ENCODE measurements at regions not wholly inside any gene's neighbourhood (a gene's known extent, or its start where the extent isn't known, plus 50 kb on each side); places are given as distances from the start of the nearest gene placed in this dataset.

GRCh38 chr19:28427376-28428083, 785.4 kb downstream of the UQCRFS1 start:
- no peak for DNase-seq (ENCODE audit: insufficient read length, low spot score)
- TF ChIP-seq SPI1 (IDR thresholded peaks at IDR 0.05; ENCODE audit: low read depth, low read length) (no peak), POLR2A (IDR thresholded peaks at IDR 0.05; ENCODE audit: low read depth, low read length) (no peak), POLR2AphosphoS5 (IDR thresholded peaks at IDR 0.05; ENCODE audit: low read depth, low read length) (no peak), TAF1 (IDR thresholded peaks at IDR 0.05; ENCODE audit: low read depth, low read length) (no peak), POU2F2 (IDR thresholded peaks at IDR 0.05; ENCODE audit: low read depth, low read length) (no peak), PAX5 (IDR thresholded peaks at IDR 0.05; ENCODE audit: insufficient read depth, low read length, severe bottlenecking) (no peak)
- no peak for FAIRE-seq

DNA sequence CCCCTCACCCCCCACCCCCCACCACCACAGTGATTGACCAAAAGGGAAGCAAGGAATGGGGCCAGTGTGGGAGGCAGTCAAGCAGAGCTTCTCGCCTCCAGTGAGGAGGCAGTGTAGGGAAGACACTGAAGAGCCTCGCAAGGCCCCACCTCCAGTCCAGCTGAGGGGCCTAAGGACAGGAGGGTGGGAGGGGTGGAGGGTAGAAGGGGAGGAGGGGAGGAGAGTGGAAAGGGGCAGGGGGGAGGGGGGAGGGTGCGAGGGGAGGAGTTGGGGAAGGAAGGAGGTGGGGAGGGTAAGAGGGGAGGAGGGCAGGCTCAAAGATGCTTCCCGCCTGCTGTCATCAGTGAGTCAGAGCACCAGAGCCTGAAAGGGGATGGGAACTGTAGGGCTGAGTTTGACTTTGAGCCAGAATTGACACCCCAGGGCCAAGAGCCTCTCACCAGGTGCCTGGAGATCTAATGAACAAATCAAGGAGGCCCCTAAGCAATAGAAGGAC, 786.2 kb downstream of the UQCRFS1 start:
- no peak for TF ChIP-seq TAF1 (IDR thresholded peaks at IDR 0.05; ENCODE audit: low read depth, low read length)
- TF ChIP-seq POLR2A (IDR thresholded peaks at IDR 0.05; ENCODE audit: low read depth, low read length) = no peak
- no peak for TF ChIP-seq POU2F2 (IDR thresholded peaks at IDR 0.05; ENCODE audit: low read depth, low read length)
- no peak for TF ChIP-seq POLR2AphosphoS5 (IDR thresholded peaks at IDR 0.05; ENCODE audit: low read depth, low read length)
- TF ChIP-seq SPI1 (IDR thresholded peaks at IDR 0.05; ENCODE audit: low read depth, low read length) = no peak
- no peak for TF ChIP-seq PAX5 (IDR thresholded peaks at IDR 0.05; ENCODE audit: insufficient read depth, low read length, severe bottlenecking)
- no peak for FAIRE-seq
- DNase-seq (ENCODE audit: insufficient read length, low spot score) = no peak

- DNase-seq (ENCODE audit: insufficient read length, low spot score) = no peak
- FAIRE-seq = no peak
- TF ChIP-seq SPI1 (IDR thresholded peaks at IDR 0.05; ENCODE audit: low read depth, low read length) (no peak), POLR2AphosphoS5 (IDR thresholded peaks at IDR 0.05; ENCODE audit: low read depth, low read length) (no peak), TAF1 (IDR thresholded peaks at IDR 0.05; ENCODE audit: low read depth, low read length) (no peak), POLR2A (IDR thresholded peaks at IDR 0.05; ENCODE audit: low read depth, low read length) (no peak), POU2F2 (IDR thresholded peaks at IDR 0.05; ENCODE audit: low read depth, low read length) (no peak), PAX5 (IDR thresholded peaks at IDR 0.05; ENCODE audit: insufficient read depth, low read length, severe bottlenecking) (no peak)
Observed at GRCh38 chr19:28426110-28426729, 786.7 kb downstream of the UQCRFS1 start.

DNA sequence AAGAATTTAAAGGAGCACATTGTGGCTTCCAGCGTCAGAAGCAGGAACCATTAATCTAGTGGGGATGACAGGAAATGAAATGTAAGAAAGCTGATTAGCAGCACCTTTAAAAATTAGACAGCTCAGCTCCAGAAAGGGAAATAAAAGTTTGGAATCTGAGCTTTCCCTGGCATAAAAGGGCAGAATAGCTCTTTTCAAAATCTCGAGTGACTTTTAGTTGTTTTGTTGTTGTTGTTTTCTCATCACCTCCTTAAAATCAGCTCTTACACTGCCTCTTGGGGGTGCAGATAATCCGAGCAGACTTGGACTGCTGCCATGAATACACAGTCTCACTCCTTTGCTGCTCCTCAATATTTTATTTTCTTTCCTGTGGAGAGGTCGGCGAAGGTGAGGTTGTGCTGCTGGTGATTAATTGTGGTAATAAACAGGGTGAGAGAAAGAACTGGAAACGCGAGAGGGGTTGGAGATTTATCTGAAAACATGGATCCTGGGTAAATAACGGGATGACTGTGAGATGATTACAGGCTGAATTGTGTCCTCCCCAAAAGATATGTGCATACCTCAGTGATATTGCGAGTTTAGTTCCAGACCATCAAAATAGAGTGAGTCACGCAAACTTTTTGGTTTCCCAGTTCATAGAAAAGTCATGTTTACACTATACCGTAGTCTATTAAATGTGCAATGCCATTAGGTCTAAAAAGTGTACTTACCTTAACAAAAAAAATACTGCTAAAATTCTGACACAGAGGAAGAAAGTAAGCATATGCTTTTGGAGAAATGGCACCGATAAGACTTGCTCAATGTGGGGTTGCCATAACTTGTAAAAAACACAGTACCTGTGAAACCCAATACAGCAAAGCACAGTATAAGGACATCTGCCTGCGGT, 787.7 kb downstream of the UQCRFS1 start:
- no peak for DNase-seq (ENCODE audit: insufficient read length, low spot score)
- FAIRE-seq = no peak
- TF ChIP-seq POLR2AphosphoS5 (IDR thresholded peaks at IDR 0.05; ENCODE audit: low read depth, low read length) (no peak), PAX5 (IDR thresholded peaks at IDR 0.05; ENCODE audit: insufficient read depth, low read length, severe bottlenecking) (no peak), SPI1 (IDR thresholded peaks at IDR 0.05; ENCODE audit: low read depth, low read length) (no peak), POU2F2 (IDR thresholded peaks at IDR 0.05; ENCODE audit: low read depth, low read length) (no peak), POLR2A (IDR thresholded peaks at IDR 0.05; ENCODE audit: low read depth, low read length) (no peak), TAF1 (IDR thresholded peaks at IDR 0.05; ENCODE audit: low read depth, low read length) (no peak)

- DNase-seq (ENCODE audit: insufficient read length, low spot score) = no peak
- FAIRE-seq = no peak
- TF ChIP-seq SPI1 (IDR thresholded peaks at IDR 0.05; ENCODE audit: low read depth, low read length) (no peak), POU2F2 (IDR thresholded peaks at IDR 0.05; ENCODE audit: low read depth, low read length) (no peak), PAX5 (IDR thresholded peaks at IDR 0.05; ENCODE audit: insufficient read depth, low read length, severe bottlenecking) (no peak), POLR2AphosphoS5 (IDR thresholded peaks at IDR 0.05; ENCODE audit: low read depth, low read length) (no peak), TAF1 (IDR thresholded peaks at IDR 0.05; ENCODE audit: low read depth, low read length) (no peak), POLR2A (IDR thresholded peaks at IDR 0.05; ENCODE audit: low read depth, low read length) (no peak)
Observed at GRCh38 chr19:28424662-28425045, 788.3 kb downstream of the UQCRFS1 start.

GRCh38 chr19:28424077-28424476, 788.9 kb downstream of the UQCRFS1 start:
- no peak for TF ChIP-seq PAX5 (IDR thresholded peaks at IDR 0.05; ENCODE audit: insufficient read depth, low read length, severe bottlenecking)
- TF ChIP-seq TAF1 (IDR thresholded peaks at IDR 0.05; ENCODE audit: low read depth, low read length) = no peak
- no peak for TF ChIP-seq POU2F2 (IDR thresholded peaks at IDR 0.05; ENCODE audit: low read depth, low read length)
- TF ChIP-seq SPI1 (IDR thresholded peaks at IDR 0.05; ENCODE audit: low read depth, low read length) = no peak
- TF ChIP-seq POLR2A (IDR thresholded peaks at IDR 0.05; ENCODE audit: low read depth, low read length) = no peak
- TF ChIP-seq POLR2AphosphoS5 (IDR thresholded peaks at IDR 0.05; ENCODE audit: low read depth, low read length) = no peak
- DNase-seq (ENCODE audit: insufficient read length, low spot score) (no peak), FAIRE-seq (no peak)

DNA sequence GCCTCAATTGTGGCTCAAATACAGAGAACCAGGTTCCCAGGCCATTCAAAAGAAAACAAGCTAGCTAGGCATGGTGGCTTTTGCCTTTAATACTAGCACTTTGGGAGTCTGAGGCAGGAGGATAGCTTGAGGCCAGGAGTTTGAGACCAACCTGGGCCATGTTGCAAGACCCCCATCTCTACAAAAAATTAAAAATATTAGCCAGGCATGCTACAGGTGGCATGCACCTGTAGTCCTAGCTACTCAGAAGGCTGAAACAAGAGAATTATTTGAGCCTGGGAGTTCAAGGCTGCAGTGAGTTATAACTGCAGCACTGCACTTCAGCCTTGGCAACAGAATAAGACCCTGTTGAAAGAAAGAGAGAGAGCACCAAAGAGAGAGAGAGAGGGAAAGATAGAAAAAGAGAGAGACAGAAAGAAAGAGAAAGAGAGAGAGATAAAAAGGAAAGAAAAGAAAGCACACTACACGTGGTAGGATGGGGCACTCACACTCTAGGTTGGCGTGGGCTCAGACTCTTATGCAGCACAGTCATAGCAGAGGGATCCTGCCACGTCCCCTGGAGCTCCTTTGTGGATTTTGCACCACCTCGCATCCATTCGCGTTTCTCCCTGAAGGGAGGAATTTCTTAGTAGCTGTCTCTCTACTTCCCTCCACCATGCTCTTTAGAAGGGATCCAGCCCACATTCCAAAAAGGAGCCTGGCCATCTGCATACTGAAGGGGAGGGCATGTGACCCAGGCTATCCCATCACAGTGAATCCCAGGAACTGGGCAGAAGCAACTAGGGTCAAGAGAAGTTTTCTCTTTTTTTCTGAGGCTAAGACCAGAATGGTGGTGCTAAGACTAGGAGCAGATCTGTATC, 789.9 kb downstream of the UQCRFS1 start:
- DNase-seq (ENCODE audit: insufficient read length, low spot score) (no peak), FAIRE-seq (no peak)
- TF ChIP-seq POLR2A (IDR thresholded peaks at IDR 0.05; ENCODE audit: low read depth, low read length) (no peak), TAF1 (IDR thresholded peaks at IDR 0.05; ENCODE audit: low read depth, low read length) (no peak), POU2F2 (IDR thresholded peaks at IDR 0.05; ENCODE audit: low read depth, low read length) (no peak), SPI1 (IDR thresholded peaks at IDR 0.05; ENCODE audit: low read depth, low read length) (no peak), PAX5 (IDR thresholded peaks at IDR 0.05; ENCODE audit: insufficient read depth, low read length, severe bottlenecking) (no peak), POLR2AphosphoS5 (IDR thresholded peaks at IDR 0.05; ENCODE audit: low read depth, low read length) (no peak)

DNA sequence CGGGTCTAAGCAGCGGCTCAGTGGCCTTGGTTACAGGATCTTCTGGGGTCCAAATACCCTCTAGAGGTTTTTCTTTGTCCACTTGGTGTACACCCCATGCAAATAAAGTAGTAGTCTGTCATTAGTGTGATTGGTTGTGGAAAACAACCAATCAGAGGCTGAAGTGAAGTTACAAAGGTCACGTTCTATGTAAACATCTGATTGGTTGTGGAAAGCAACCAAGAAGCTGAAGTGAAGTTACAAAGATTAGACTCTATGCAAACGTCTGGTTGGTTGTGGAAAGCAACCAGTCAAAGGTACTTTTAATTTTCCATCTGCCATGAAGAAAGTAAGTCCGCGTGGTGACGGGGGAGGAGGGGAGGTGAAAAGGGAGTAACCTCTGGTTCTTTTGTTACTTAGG, 790.9 kb downstream of the UQCRFS1 start:
- TF ChIP-seq POLR2AphosphoS5 (IDR thresholded peaks at IDR 0.05; ENCODE audit: low read depth, low read length) = no peak
- no peak for TF ChIP-seq POLR2A (IDR thresholded peaks at IDR 0.05; ENCODE audit: low read depth, low read length)
- TF ChIP-seq POU2F2 (IDR thresholded peaks at IDR 0.05; ENCODE audit: low read depth, low read length) = no peak
- no peak for TF ChIP-seq PAX5 (IDR thresholded peaks at IDR 0.05; ENCODE audit: insufficient read depth, low read length, severe bottlenecking)
- TF ChIP-seq TAF1 (IDR thresholded peaks at IDR 0.05; ENCODE audit: low read depth, low read length) = no peak
- no peak for TF ChIP-seq SPI1 (IDR thresholded peaks at IDR 0.05; ENCODE audit: low read depth, low read length)
- no peak for FAIRE-seq
- no peak for DNase-seq (ENCODE audit: insufficient read length, low spot score)

Measured in GM12891 (cell line).